OCI-LY3 (cell line): ENCODE measurements at regions not wholly inside any gene's neighbourhood (a gene's known extent, or its start where the extent isn't known, plus 50 kb on each side); places are given as distances from the start of the nearest gene placed in this dataset.

Experiments
- H2AFZ ChIP-seq: fragments of 200-600, 300-600 bp; shearing (Covaris generic); 2 replicates; pipeline ENCODE4 v1.6.0; 2014; ENCODE audit warnings: antibody characterized with exemption, low read depth, low read length
- H3K27ac ChIP-seq: fragments of 200-600, 300-600 bp; sonication (generic); 2 replicates; pipeline ENCODE4 v1.5.1; 2014; ENCODE audit warnings: mild to moderate bottlenecking, low read length, moderate library complexity, mixed read lengths
- H3K27me3 ChIP-seq: fragments of 200-600, 300-600 bp; sonication (generic); 2 replicates; pipeline ENCODE4 v1.6.1; 2014; ENCODE audit warnings: low read depth, low read length, mixed read lengths
- H3K36me3 ChIP-seq: fragments of 200-600, 300-600 bp; sonication (generic); replicated peaks from 2 replicates; pipeline ENCODE3; 2014; ENCODE audit warnings: low read depth, low read length, mixed read lengths
- H3K4me1 ChIP-seq: fragments of 300-600, 200-600 bp; sonication (generic); 2 replicates; pipeline ENCODE4 v1.6.1; 2014; ENCODE audit warnings: low read length, mixed read lengths
- H3K4me2 ChIP-seq: fragments of 200-600, 300-600 bp; sonication (generic); 2 replicates; pipeline ENCODE4 v1.6.1; 2014; ENCODE audit warnings: low read length, mixed read lengths
- H3K4me3 ChIP-seq: fragments of 300-600, 200-600 bp; sonication (generic); 2 replicates; pipeline ENCODE4 v1.5.1; 2014; ENCODE audit warnings: antibody characterized with exemption, mild to moderate bottlenecking, low read length, moderate library complexity
- H3K79me2 ChIP-seq: fragments of 300-600, 200-600 bp; shearing (Covaris generic); 2 replicates; pipeline ENCODE4 v1.6.1; 2014; ENCODE audit warnings: mild to moderate bottlenecking, low read length, mixed read lengths
- H3K9ac ChIP-seq: fragments of 300-600, 200-600 bp; shearing (Covaris generic); 2 replicates; pipeline ENCODE4 v1.6.0; 2014; ENCODE audit warnings: mild to moderate bottlenecking, low read length, moderate library complexity
- H3K9me3 ChIP-seq: fragments of 200-600, 300-600 bp; shearing (Covaris generic); 2 replicates; pipeline ENCODE4 v1.6.1; 2014; ENCODE audit warnings: low read length, mixed read lengths; ENCODE audit not compliant: insufficient read depth
- H4K20me1 ChIP-seq: fragments of 200-600, 300-600 bp; sonication (generic); 2 replicates; pipeline ENCODE4 v1.6.1; 2016; ENCODE audit warnings: low read length, mixed read lengths; ENCODE audit not compliant: insufficient read depth
- EZH2phosphoT487 ChIP-seq: fragments of 200-600 bp; shearing (Covaris generic); IDR thresholded peaks from 2 replicates; pipeline ENCODE4 v1.6.1; 2018; ENCODE audit warnings: antibody characterized with exemption, mixed run types, low read depth
- TF ChIP-seq, protein P1 (sequence below): fragments of 200-600, 300-600 bp; sonication (generic); IDR thresholded peaks from 2 replicates; pipeline ENCODE4 v1.5.1; 2014; ENCODE audit warnings: antibody characterized with exemption, low read length, low read depth

DNA sequence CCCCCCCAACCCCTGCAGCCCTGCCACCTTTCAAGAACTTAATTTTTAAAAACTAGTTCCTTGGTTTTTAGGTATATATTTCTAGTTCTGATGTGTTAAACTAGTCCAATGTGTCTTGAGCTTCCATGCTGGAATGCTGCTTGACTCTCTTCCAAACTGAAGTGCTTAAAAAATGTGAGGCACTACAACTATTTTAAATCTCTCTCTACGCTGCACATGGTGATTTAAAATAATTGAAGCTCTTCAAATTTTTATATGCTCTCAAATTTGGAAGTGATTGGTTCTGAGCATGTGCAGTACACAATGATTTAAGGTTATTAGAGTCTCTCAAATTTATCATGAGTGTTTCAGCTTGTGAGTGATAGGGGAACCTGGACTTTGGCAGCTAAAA is 192.6 kb upstream of the ZEB2 start:
- no peak overlapping the region for H3K27ac ChIP-seq
- H3K9me3 ChIP-seq: no peaks in the 10 kb centered on the region
- no peaks in the 10 kb centered on the region for H3K27me3 ChIP-seq
- H3K4me3 ChIP-seq: no peak overlapping the region
- no peaks in the 10 kb centered on the region for H3K4me1 ChIP-seq
- no peaks in the 10 kb centered on the region for H3K79me2 ChIP-seq
- H2AFZ ChIP-seq: no peak overlapping the region
- no peak overlapping the region for H3K4me2 ChIP-seq
- H4K20me1 ChIP-seq: no peaks in the 10 kb centered on the region
- no peak overlapping the region for H3K9ac ChIP-seq
- no peak for TF ChIP-seq EZH2phosphoT487
- H3K36me3 ChIP-seq: peaks cover 2% of the 10 kb centered on the region

DNA sequence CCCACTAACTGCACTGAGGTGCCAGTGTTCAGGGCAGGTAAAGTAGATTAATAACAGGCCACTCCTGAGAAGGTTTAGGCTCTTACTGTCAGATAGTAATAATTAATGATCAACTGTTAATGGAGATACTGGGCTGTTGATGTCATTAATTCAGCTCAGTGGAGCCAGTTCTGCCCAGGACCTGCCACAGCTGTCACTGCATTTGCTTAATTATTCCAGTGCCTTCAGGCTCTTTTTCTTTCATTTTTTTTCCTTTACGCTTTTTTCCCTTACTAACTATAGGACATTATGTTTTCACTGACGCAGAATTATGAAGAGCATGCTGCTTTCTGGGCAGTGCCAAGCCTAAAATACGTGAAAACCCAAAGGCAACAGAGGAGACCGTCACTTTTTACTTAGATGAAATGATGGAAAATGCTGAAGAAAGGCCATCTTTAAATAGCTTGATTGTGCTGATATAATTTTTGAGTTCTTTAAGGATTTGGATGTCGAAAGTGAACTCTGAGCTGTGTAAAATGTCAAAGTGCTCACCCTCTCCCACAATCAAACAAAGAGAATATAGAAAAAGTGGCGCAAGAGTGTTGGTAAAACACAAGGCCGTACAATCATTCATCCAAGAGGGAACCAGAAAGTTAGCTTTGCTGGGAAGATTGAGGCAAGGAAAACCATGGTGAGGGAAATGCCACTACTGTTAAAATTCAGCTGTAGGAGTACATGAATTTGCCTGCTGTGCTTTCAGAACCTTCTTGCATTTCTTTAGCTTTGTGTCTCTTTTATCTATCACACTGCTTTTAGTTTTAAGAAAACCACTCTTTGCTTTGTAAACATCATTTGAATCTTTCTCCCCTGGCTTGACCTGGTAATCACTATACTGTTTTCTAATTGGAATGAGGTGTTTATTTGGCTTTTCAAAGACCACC is 192.0 kb upstream of the ZEB2 start:
- Histone ChIP-seq H3K4me3 (no peak overlapping the region), H3K4me1 (no peaks in the 10 kb centered on the region), H3K9ac (no peak overlapping the region), H4K20me1 (no peaks in the 10 kb centered on the region), H2AFZ (no peak overlapping the region), H3K27ac (no peak overlapping the region), H3K36me3 (no peaks in the 10 kb centered on the region), H3K4me2 (no peak overlapping the region), H3K27me3 (no peaks in the 10 kb centered on the region), H3K9me3 (no peaks in the 10 kb centered on the region), H3K79me2 (no peaks in the 10 kb centered on the region)
- TF ChIP-seq, protein P1, sequence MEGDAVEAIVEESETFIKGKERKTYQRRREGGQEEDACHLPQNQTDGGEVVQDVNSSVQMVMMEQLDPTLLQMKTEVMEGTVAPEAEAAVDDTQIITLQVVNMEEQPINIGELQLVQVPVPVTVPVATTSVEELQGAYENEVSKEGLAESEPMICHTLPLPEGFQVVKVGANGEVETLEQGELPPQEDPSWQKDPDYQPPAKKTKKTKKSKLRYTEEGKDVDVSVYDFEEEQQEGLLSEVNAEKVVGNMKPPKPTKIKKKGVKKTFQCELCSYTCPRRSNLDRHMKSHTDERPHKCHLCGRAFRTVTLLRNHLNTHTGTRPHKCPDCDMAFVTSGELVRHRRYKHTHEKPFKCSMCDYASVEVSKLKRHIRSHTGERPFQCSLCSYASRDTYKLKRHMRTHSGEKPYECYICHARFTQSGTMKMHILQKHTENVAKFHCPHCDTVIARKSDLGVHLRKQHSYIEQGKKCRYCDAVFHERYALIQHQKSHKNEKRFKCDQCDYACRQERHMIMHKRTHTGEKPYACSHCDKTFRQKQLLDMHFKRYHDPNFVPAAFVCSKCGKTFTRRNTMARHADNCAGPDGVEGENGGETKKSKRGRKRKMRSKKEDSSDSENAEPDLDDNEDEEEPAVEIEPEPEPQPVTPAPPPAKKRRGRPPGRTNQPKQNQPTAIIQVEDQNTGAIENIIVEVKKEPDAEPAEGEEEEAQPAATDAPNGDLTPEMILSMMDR: no peak
- no peak for TF ChIP-seq EZH2phosphoT487

DNA sequence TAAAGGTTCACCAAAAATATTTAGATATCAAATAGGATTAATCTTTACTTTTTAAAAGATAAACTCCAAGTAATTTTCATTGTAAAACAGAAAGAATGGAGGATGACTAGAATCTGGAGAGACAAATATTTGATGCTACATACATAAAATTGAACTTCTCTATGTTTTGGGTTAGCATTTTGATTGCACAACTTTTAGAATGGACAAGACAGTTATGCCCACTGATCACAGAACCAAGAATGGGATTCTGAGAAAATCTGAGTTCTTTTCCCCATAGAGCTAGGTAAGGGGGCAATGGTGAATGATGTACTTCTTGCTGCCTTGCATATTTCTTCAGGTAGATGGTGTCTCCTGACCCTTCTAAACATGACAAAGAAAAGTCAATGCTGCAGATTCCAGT is 191.2 kb upstream of the ZEB2 start:
- Histone ChIP-seq H3K27ac (no peak overlapping the region), H3K27me3 (no peaks in the 10 kb centered on the region), H3K9ac (no peak overlapping the region), H3K4me1 (no peaks in the 10 kb centered on the region), H2AFZ (no peak overlapping the region), H3K4me2 (no peak overlapping the region), H3K9me3 (no peaks in the 10 kb centered on the region), H3K36me3 (no peaks in the 10 kb centered on the region), H4K20me1 (no peaks in the 10 kb centered on the region), H3K79me2 (no peaks in the 10 kb centered on the region), H3K4me3 (no peak overlapping the region)
- TF ChIP-seq EZH2phosphoT487: no peak
- TF ChIP-seq, protein P1: no peak

- H3K36me3 ChIP-seq: no peaks in the 10 kb centered on the region
- no peaks in the 10 kb centered on the region; the same call in 1 of the 2 replicates for H3K9me3 ChIP-seq
- no peak overlapping the region for H2AFZ ChIP-seq
- H3K27me3 ChIP-seq: no peaks in the 10 kb centered on the region
- H3K79me2 ChIP-seq: no peaks in the 10 kb centered on the region
- peaks cover 21% of the 10 kb centered on the region for H3K4me1 ChIP-seq
- H3K27ac ChIP-seq: no peak overlapping the region
- no peaks in the 10 kb centered on the region for H4K20me1 ChIP-seq
- H3K9ac ChIP-seq: no peak overlapping the region
- no peak overlapping the region for H3K4me3 ChIP-seq
- H3K4me2 ChIP-seq: no peak overlapping the region
- TF ChIP-seq, protein P1: no peak
- no peak for TF ChIP-seq EZH2phosphoT487
Measured at GRCh38 chr2:144708626-144709025, 188.7 kb upstream of the ZEB2 start.
